GM18867 (cell line): ENCODE measurements at regions not wholly inside any gene's neighbourhood (a gene's known extent, or its start where the extent isn't known, plus 50 kb on each side); places are given as distances from the start of the nearest gene placed in this dataset.
A peak's percentile ranks its signal among the peaks of the same experiment; 100 is the strongest.

Experiments used
- ATAC-seq: cut with Tn5 transposase; IDR thresholded peaks from one replicate; pipeline ENCODE4 v1.9.1; 2021; ENCODE audit warnings: mild to moderate bottlenecking, moderate library complexity; ENCODE audit not compliant: unreplicated experiment

DNA sequence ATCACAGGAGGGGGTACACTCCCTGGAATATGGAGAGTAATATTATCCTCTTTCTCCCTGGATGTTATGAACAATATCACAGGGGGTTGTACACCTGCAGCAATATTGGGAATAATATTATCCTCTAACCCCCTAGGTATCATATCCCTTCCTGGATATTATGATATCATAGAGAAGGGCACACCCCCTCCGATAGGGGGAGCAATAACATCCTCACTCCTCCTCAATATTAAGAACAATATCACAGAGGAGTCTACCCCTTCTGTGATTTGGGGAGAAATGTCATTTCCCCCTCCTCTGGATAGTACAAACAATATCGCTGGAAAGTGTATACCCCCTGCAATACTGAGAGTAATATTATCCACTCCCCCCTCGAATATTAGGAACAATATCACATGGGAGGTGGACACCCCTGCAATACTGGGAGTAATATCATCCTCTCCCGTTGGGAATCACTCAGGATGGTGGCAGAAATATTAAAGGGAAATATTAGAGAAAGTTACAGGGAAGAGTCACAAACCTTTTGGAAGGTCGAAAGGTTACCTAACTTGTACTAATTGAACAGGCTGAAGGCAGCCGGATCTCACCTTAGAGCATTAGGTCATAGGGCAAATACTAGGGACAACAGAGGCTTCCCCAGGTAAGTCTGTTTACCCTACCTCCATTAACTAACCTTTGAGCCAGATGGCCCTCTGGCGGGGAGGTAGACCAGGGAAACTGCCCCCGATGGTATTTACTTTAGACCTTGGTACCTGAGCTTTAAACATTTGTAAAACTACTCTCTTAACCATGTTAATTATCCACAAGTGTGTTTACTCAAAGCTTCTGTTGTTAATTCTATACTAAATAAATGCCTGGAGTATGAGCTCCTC lies 57.5 kb upstream of the FREM1 start:
- ATAC-seq, result no peak

DNA sequence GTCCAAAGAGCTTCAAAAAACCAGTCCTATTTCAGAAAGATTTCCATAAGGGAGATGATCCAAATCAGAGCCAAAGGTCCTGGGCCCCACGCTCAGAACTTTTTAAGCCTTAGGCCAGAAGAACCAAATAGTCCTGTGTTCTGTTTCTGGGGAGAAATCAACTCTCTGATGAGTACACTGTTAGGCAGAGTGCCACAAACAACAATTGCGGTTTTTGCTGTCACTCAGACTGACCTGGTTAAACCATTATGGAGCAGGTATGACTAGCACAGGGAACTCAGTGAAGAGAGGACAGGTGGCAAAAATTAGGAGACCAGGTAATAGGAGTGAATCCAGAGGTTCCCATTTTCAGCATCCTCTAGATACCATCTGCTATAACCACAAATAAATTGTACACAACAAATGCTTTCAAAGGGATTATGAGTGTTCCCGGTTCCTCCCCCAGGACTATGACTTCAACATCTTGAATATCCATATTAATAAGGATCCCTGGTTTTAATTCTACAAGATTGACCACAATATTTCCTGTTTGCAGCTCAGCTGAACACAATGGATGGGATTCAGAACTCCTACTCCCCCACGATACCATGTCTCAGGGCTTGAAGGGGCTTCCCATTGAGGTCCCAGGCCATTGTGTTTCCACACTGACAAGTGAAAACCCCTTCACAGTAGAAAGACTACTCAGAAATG lies 52.1 kb upstream of the FREM1 start:
- ATAC-seq, result no peak

DNA sequence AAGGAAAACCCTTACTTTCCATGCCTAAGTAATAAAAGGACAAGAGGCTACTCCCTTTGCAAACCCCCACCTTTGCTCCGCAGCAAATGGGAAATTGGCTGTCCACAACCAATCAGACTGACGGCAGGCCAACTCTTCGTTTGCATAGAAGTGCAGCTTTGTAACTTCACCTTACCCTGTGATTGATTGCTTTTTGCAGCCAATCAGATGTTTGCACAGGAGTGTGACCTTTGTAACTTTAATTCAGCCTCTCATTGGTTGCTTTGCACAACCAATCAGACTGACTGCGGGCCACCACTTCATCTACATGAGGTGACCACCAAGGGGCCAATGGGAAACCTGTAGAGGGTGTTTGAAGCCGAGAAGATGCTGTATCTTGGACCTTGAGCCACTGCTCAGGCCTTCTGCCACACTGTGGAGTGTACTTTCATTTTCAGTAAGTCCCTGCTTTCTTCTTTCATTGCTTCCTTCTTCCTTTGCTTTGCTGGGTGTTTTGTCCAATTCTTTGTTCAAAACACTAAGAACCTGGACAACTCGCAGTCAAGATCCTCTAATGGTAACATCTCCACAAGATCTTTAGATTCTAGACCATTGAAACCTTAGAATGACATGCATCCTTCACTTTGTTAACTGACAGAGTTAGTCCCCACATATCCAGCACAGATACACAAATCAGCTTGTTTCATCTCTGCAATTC lies 51.3 kb upstream of the FREM1 start:
- peak; percentile 55 for ATAC-seq

DNA sequence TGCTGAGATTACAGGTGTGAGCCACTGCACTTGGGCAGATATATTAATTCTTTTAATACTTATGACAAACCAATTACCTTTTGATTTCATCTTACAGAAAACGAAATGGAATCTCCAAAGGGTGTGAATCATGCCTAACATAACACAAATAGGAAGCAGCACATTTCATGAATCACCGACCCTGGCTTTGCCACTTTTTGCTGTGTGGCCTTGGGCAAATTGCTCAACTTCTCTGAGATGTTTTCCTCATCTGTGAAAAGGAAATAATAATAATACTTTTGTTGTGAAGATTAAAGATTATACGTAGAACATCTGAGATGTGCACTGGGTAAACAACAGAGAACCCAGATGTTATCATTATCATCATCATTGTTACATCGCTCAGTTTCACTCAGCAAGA lies 50.7 kb upstream of the FREM1 start:
- ATAC-seq, result no peak
